Activated CD4-positive, alpha-beta memory T cell treated with anti-CD3 and anti-CD28 coated beads, Interleukin-2, amount 10 ng/mL, durations not matched to agents 7 days and 5 days (primary cell): ENCODE measurements at regions not wholly inside any gene's neighbourhood (a gene's known extent, or its start where the extent isn't known, plus 50 kb on each side); places are given as distances from the start of the nearest gene placed in this dataset.

Experiments used
- CTCF ChIA-PET: fragments of 350-600 bp; sonication (Branson Sonifier 250); formaldehyde crosslinking; loops from one replicate; lab custom pipeline; 2021; ENCODE audit warnings: antibody characterized with exemption, inconsistent platforms; lab: Charles Lee
- POLR2A ChIA-PET: fragments of 350-600 bp; sonication (Branson Sonifier 250); formaldehyde crosslinking; loops from one replicate; lab custom pipeline; 2021; ENCODE audit warnings: antibody characterized with exemption; lab: Charles Lee
- DNase-seq: peaks from one replicate; pipeline ENCODE4 v3.0.0-alpha.2; 2020
- H3K27ac Mint-ChIP-seq: one replicate; pipeline ENCODE4 v1.8.0; 2021; ENCODE audit warnings: mild to moderate bottlenecking, mixed read lengths
- H3K27me3 Mint-ChIP-seq: one replicate; pipeline ENCODE4 v1.8.0; 2021; ENCODE audit warnings: mixed read lengths
- H3K36me3 Mint-ChIP-seq: one replicate; pipeline ENCODE4 v1.8.0; 2021; ENCODE audit warnings: low read depth, mixed read lengths
- H3K4me1 Mint-ChIP-seq: one replicate; pipeline ENCODE4 v1.8.0; 2021; ENCODE audit warnings: mixed read lengths
- H3K4me3 Mint-ChIP-seq: one replicate; pipeline ENCODE4 v1.8.0; 2021; ENCODE audit warnings: mild to moderate bottlenecking, mixed read lengths
- H3K9me3 Mint-ChIP-seq: one replicate; pipeline ENCODE4 v1.8.0; 2021; ENCODE audit warnings: mixed read lengths

DNA sequence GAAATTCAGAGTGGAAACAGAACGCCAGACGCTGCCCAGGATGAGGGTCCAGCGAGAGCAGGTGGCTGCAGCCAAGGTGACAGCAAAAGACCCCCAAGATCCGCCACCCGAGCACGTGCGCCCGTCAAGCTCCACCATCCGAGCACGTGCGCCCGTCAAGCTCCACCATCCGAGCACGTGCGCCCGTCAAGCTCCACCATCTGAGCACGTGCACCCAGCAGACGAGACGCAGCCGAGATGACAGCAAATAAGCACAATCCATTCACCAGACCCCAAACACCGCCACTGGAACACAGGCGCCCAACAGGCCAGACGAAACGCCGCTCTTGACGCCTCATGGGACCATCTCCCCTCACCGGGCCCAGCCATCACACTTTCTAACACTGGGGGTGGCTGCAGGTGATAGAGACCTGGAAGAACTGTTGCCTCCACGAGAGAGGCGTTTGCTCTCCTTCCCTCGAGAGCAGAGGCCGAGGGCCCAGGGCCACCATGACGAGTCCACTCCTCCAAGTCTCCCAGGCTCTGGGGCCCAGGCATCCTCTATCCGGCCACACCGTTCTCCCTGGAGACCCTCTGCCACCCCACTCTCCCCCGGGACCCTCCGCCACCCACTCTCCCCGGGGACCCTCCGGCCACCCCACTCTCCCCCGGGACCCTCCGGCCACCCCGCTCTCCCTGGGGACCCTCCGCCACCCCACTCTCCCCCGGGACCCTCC, 62.1 kb upstream of the GALNT9 start:
- no peak overlapping the region for H3K4me3 Mint-ChIP-seq
- ChIA-PET POLR2A (no interaction called here), CTCF (no interaction called here)
- DNase-seq = no peak
- H3K9me3 Mint-ChIP-seq = peaks cover 6% of the 10 kb centered on the region
- no peaks in the 10 kb centered on the region for H3K36me3 Mint-ChIP-seq
- H3K27me3 Mint-ChIP-seq = peaks cover 1% of the 10 kb centered on the region
- no peaks in the 10 kb centered on the region for H3K4me1 Mint-ChIP-seq
- no peak overlapping the region for H3K27ac Mint-ChIP-seq

GRCh38 chr12:132390287-132391076, 61.1 kb upstream of the GALNT9 start:
- Mint-ChIP-seq H3K27ac (no peak overlapping the region), H3K27me3 (peaks cover 1% of the 10 kb centered on the region), H3K4me1 (no peaks in the 10 kb centered on the region), H3K9me3 (peaks cover 6% of the 10 kb centered on the region), H3K36me3 (no peaks in the 10 kb centered on the region), H3K4me3 (no peak overlapping the region)
- no peak for DNase-seq
- CTCF ChIA-PET = no interaction called here
- POLR2A ChIA-PET = no interaction called here

GRCh38 chr12:132389526-132390286, 60.3 kb upstream of the GALNT9 start:
- H3K4me1 Mint-ChIP-seq = no peaks in the 10 kb centered on the region
- ChIA-PET CTCF (no interaction called here), POLR2A (no interaction called here)
- DNase-seq = no peak
- H3K27me3 Mint-ChIP-seq = peaks cover 1% of the 10 kb centered on the region
- no peak overlapping the region for H3K4me3 Mint-ChIP-seq
- H3K36me3 Mint-ChIP-seq = no peaks in the 10 kb centered on the region
- H3K9me3 Mint-ChIP-seq = peaks cover 5% of the 10 kb centered on the region
- no peak overlapping the region for H3K27ac Mint-ChIP-seq

DNA sequence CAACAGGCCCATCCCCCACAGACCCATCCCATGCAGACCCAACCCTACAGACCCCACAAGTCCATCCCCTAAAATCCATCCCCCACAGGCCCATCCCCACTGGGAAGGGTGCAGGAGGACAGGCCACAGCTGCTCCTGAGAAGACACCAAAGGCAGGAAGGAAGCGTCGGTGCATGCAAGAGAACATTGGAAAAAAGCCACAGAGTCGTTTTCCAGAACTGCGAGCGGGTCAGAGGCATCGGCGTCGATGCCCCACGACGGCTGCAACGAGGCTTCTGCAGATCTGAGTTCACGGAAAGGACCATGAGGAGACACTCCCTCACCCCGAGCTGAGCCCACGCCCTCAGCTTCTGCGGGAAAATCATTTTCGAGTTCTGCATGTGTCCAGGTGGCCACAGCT, 59.6 kb upstream of the GALNT9 start:
- Mint-ChIP-seq H3K27me3 (peaks cover 1% of the 10 kb centered on the region), H3K9me3 (no peaks in the 10 kb centered on the region), H3K36me3 (no peaks in the 10 kb centered on the region), H3K4me1 (no peaks in the 10 kb centered on the region), H3K27ac (no peak overlapping the region), H3K4me3 (no peak overlapping the region)
- POLR2A ChIA-PET = no interaction called here
- DNase-seq = no peak
- CTCF ChIA-PET = no interaction called here

- H3K27ac Mint-ChIP-seq = no peak overlapping the region
- POLR2A ChIA-PET = no interaction called here
- no peaks in the 10 kb centered on the region for H3K9me3 Mint-ChIP-seq
- H3K36me3 Mint-ChIP-seq = no peaks in the 10 kb centered on the region
- DNase-seq = no peak
- CTCF ChIA-PET = no interaction called here
- no peak overlapping the region for H3K4me3 Mint-ChIP-seq
- H3K4me1 Mint-ChIP-seq = no peaks in the 10 kb centered on the region
- H3K27me3 Mint-ChIP-seq = peaks cover 1% of the 10 kb centered on the region
These were observed 59.1 kb upstream of the GALNT9 start for GRCh38 chr12:132388379-132389015.

- no peaks in the 10 kb centered on the region for H3K4me1 Mint-ChIP-seq
- ChIA-PET CTCF (no interaction called here), POLR2A (no interaction called here)
- no peaks in the 10 kb centered on the region for H3K36me3 Mint-ChIP-seq
- no peaks in the 10 kb centered on the region for H3K9me3 Mint-ChIP-seq
- no peak for DNase-seq
- peaks cover 1% of the 10 kb centered on the region for H3K27me3 Mint-ChIP-seq
- no peak overlapping the region for H3K27ac Mint-ChIP-seq
- H3K4me3 Mint-ChIP-seq = no peak overlapping the region
These were observed 57.6 kb upstream of the GALNT9 start for GRCh38 chr12:132386926-132387497.

DNA sequence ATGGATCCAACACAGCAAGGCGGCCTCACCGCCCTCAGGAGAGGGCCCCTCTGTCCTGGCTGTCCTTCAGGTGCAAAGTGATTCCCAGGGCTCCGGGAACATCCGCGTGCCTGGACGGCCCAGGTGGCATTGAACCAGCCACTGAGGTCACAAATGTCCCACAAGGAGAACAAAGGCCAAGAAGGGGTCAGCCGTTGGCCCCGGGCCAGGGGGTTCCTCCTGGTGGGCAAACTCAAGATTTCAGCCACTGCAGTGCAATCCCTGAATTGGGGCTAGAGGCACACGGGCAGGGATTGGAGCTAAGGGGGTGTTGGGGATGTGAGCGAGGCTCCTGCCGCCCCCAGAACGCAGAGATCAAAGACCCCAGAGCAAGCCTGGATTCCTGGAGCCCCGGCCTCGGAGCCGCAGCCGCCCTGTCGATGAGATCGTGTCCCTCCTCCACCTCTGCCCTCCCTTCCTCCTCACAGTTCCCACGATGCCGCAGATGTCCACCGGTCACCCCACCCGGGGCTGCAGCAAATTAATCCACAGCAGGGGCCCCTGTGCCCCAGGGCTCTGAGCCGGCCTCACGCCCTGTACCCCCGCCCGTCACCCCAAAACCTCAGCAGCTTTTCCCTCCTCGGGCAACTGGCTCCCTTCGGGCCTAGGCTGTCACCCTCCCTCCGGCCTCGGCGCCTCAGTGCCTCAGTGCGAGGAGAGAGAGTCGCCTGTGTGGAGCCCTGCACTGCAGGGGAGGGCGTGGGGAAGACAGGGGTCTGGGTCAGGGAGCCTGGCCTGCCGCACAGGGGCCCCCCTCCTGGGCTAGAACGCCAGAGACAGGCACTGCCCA, 56.7 kb upstream of the GALNT9 start:
- ChIA-PET POLR2A (no interaction called here), CTCF (no interaction called here)
- Mint-ChIP-seq H3K36me3 (no peaks in the 10 kb centered on the region), H3K27me3 (peaks cover 1% of the 10 kb centered on the region), H3K9me3 (no peaks in the 10 kb centered on the region), H3K27ac (no peak overlapping the region), H3K4me3 (no peak overlapping the region), H3K4me1 (no peaks in the 10 kb centered on the region)
- no peak for DNase-seq

- DNase-seq = no peak
- no peak overlapping the region for H3K4me3 Mint-ChIP-seq
- POLR2A ChIA-PET = no interaction called here
- H3K27ac Mint-ChIP-seq = no peak overlapping the region
- H3K4me1 Mint-ChIP-seq = no peaks in the 10 kb centered on the region
- H3K9me3 Mint-ChIP-seq = no peaks in the 10 kb centered on the region
- CTCF ChIA-PET = interaction anchor here (0.6 kb wide), 1 partner anchor 164 kb away, joined by 3 read pairs; no protein-coding TSS in a partner anchor
- H3K36me3 Mint-ChIP-seq = no peaks in the 10 kb centered on the region
- peaks cover 1% of the 10 kb centered on the region for H3K27me3 Mint-ChIP-seq
These were observed 55.8 kb upstream of the GALNT9 start for GRCh38 chr12:132384916-132385774.

GRCh38 chr12:132380641-132381040, 51.3 kb upstream of the GALNT9 start:
- Mint-ChIP-seq H3K4me3 (no peak overlapping the region), H3K36me3 (no peaks in the 10 kb centered on the region), H3K27me3 (no peaks in the 10 kb centered on the region), H3K27ac (no peak overlapping the region), H3K4me1 (no peaks in the 10 kb centered on the region), H3K9me3 (no peaks in the 10 kb centered on the region)
- POLR2A ChIA-PET = no interaction called here
- CTCF ChIA-PET = interaction anchor here (1.3 kb wide), 1 partner anchor 277 kb away, joined by 3 read pairs; no protein-coding TSS in a partner anchor
- no peak for DNase-seq

DNA sequence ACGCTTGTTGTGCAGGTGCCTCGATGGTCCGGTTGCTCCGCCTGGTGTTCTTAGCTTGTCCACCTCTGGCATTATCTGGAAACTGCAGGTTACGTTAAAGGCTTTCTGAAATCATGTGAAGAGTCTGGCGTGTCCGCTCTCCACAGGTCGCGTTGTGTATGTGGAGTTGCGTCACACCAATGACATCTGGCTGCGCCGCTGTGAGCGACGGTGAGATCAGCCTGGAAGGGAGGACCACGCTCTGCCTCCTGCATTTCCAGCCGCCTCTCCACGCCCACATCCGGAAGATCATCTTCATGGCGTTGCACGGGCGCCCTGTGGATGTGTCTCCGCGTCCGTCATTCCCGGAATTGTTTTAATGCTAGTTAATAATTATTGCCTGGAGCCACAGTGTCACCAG, 50.6 kb upstream of the GALNT9 start:
- ChIA-PET POLR2A (no interaction called here), CTCF (interaction anchor here (1.3 kb wide), 1 partner anchor 278 kb away, joined by 3 read pairs; no protein-coding TSS in a partner anchor)
- Mint-ChIP-seq H3K36me3 (no peaks in the 10 kb centered on the region), H3K27me3 (no peaks in the 10 kb centered on the region), H3K27ac (no peak overlapping the region), H3K4me3 (no peak overlapping the region), H3K9me3 (no peaks in the 10 kb centered on the region), H3K4me1 (no peaks in the 10 kb centered on the region)
- DNase-seq = no peak

DNA sequence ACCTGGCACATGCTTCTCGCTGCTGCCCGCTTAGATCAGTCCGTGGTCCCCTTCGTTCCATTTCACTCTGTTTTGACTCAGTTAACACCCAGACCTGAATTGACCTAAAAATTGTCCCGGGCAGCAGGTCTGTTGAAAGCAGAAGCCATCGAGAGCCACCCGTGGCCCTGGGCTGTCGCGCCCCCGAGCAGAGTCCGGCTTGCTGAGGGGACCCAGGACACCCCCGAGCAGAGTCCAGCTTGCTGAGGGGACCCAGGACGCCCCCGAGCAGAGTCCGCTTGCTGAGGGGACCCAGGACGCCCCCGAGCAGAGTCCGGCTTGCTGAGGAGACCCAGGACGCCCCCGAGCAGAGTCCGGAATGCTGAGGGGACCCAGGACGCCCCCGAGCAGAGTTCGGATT, 50.2 kb upstream of the GALNT9 start:
- no peak for DNase-seq
- H3K4me1 Mint-ChIP-seq = no peaks in the 10 kb centered on the region
- H3K27me3 Mint-ChIP-seq = no peaks in the 10 kb centered on the region
- H3K27ac Mint-ChIP-seq = no peak overlapping the region
- no peaks in the 10 kb centered on the region for H3K9me3 Mint-ChIP-seq
- no peak overlapping the region for H3K4me3 Mint-ChIP-seq
- H3K36me3 Mint-ChIP-seq = no peaks in the 10 kb centered on the region
- ChIA-PET CTCF (interaction anchor here (1.3 kb wide), 1 partner anchor 278 kb away, joined by 3 read pairs; no protein-coding TSS in a partner anchor), POLR2A (no interaction called here)
